ENCODE measurements at regions not wholly inside any gene's neighbourhood (a gene's known extent, or its start where the extent isn't known, plus 50 kb on each side); places are given as distances from the start of the nearest gene placed in this dataset.

DNA sequence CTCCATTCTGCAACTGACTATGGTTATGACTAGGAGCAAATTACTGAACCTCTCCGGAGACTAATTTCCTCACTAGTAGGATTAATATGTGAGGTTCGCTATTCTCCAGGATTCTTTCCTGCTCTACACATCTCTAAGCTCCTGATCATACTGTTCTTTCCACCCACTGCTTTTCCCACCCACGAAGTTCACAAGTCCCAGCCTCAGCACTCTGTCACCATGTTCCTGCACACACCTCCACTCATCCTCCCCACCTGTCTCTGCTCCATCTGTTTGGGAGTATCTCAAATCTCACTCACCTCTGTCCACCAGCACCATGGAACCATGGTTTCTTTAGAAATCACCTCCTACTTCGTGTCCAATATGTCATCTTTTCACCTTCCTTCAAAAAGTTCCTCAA, 185.3 kb downstream of the LRATD1 start:
- TF ChIP-seq CTCF (IDR thresholded peaks at IDR 0.05; ENCODE audit: low read depth, low read length, poor library complexity, severe bottlenecking) (no peak), EZH2phosphoT487 (IDR thresholded peaks at IDR 0.05; ENCODE audit: borderline replicate concordance, low read length) (no peak)

Data from DOHH2 (cell line).